HEK293T (cell line): ENCODE measurements at regions not wholly inside any gene's neighbourhood (a gene's known extent, or its start where the extent isn't known, plus 50 kb on each side); places are given as distances from the start of the nearest gene placed in this dataset.

ENCODE experiments used
- BHLHE40 ChIP-seq: fragments of 450-650 bp; IDR thresholded peaks from 2 replicates; pipeline ENCODE4 v1.6.1; 2016; ENCODE audit warnings: mild to moderate bottlenecking, moderate library complexity, borderline replicate concordance
- CTBP1 ChIP-seq: fragments of 450-650 bp; IDR thresholded peaks from 2 replicates; pipeline ENCODE4 v1.6.1; 2016; ENCODE audit warnings: borderline replicate concordance
- FOXA1 ChIP-seq: fragments of 450-650 bp; IDR thresholded peaks from 2 replicates; pipeline ENCODE4 v1.6.1; 2016; ENCODE audit warnings: mild to moderate bottlenecking
- LEF1 ChIP-seq: fragments of 450-650 bp; IDR thresholded peaks from 2 replicates; pipeline ENCODE4 v1.6.1; 2017; ENCODE audit warnings: mild to moderate bottlenecking, borderline replicate concordance
- PKNOX1 ChIP-seq: fragments of 450-650 bp; IDR thresholded peaks from 2 replicates; pipeline ENCODE4 v1.6.1; 2016
- SP1 ChIP-seq: fragments of 450-650 bp; IDR thresholded peaks from 2 replicates; pipeline ENCODE4 v1.6.1; 2017
- TARDBP ChIP-seq: fragments of 450-650 bp; IDR thresholded peaks from 2 replicates; pipeline ENCODE4 v1.6.1; 2016
- ZNF384 ChIP-seq: fragments of 450-650 bp; IDR thresholded peaks from 2 replicates; pipeline ENCODE4 v1.6.1; 2016

- TF ChIP-seq TARDBP: no peak
- TF ChIP-seq LEF1: no peak
- no peak for TF ChIP-seq ZNF384
- TF ChIP-seq BHLHE40: no peak
- TF ChIP-seq SP1: no peak
- TF ChIP-seq PKNOX1: no peak
- TF ChIP-seq FOXA1: no peak
- no peak for TF ChIP-seq CTBP1
These were observed 197.1 kb downstream of the KCNJ2 start for GRCh38 chr17:70366386-70366785.
